ENCODE measurements at regions not wholly inside any gene's neighbourhood (a gene's known extent, or its start where the extent isn't known, plus 50 kb on each side); places are given as distances from the start of the nearest gene placed in this dataset.

DNA sequence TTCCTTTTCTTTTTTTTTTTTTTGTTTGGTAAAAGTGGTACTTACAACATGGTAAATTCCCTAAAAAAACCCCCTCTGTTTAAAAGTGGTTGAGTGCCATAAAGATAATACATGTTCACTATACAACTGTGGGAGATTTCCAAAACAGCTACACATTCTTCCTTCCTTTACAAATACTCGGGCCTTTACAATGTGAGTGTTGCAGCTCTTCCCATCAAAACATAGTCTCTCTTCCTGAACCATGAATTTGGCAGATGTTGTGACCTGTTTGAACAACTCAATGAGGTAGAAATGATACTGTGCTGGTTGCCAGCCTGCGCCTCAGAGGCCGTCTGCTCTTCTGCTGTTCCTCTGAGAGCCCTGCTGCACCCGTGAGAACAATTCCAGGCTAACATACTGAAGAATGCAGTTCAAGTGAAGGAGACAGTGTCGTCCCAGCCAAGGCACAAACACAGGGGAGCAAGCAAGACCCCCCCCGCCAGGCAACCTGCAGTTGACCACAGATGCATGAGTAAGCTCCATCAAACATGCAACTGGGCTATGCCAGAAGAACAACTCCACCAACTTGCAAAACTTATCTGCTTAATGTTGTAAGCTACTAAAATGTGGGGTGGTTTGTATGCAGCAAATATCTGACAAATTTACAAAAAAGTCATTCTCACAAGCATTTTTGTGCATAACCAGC is 645.0 kb downstream of the PCDH7 start:
- DNase-seq (ENCODE audit: low read depth in 2 of 2): no peak

DNA sequence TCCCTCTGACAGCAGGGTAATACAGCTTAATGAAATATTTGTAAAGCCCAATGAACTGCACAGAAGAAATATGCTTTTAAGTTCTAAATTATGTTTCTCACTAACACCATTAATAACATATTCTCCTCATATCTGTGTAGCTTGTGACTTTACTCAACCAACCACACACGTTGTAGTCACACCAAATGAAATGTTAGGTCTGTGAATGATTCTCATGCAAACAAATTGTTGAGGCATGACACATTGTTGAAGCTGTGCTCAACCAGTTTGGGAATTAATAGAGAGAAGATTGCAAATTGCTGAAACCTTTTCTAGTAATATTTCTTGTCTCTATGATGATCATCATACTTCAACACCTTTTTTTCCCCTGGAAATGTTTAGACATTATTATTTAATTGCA is 645.9 kb downstream of the PCDH7 start:
- DNase-seq (ENCODE audit: low read depth in 2 of 2): peak; percentile 20 to 28

DNA sequence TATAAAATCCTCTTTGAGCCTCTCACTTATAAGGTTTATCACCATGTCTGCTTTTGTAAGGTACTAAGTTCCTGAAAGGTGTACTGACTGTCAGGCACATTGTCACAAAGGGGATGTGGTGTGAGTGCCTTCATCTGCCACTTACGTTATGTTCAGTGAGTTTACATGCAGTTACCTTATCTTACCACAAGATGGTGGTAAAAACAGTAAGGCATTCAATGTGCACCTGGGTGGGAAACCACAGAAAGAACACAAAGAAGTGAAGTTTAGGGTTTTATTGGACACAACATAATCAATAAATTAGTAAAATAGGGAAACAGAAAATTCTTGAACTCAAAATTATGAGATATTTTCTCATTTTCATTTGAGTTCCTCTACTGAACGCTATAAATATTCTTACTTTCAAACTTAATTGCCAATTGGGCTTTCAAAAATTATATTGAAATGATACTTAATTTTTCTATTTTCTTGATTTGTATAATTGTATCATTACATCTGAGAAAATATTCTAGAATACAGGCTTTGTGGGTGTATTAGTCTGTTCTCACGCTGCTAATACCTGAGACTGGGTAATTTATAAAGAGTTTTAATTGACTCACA is 650.8 kb downstream of the PCDH7 start:
- DNase-seq (ENCODE audit: low read depth in 2 of 2): no peak

DNA sequence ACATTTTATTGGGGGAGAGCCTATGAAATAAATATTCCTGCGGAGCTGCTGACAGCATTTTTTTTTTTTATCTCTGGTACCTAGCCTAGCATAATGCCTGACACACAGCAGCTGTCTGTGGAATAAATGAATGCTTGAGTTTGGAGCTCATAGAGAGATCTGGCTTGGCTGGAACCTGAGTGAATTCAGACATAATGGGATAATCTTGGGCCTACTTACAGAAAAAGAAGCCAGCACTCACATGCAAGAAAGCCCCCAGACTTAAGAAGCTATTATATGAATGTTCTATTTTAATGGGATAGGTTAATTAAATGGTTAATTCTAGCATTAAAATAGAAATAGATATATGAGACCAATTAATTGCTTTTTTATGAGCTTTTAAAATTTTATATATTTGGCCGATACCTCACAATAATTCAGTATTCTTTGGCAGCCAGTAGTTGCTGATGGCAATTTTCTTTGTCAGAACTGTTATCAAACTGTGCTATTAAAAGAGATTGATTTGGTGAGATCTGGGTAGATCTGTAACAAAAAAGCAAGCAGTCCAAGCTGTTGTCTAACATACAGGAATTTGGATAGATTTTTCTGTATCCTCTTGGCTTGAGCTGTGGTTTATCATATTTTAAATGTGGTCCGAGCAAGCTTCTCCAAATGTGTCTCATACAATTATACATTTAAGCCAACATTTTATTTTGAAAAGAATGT is 654.2 kb downstream of the PCDH7 start:
- no peak for DNase-seq (ENCODE audit: low read depth in 2 of 2)

DNA sequence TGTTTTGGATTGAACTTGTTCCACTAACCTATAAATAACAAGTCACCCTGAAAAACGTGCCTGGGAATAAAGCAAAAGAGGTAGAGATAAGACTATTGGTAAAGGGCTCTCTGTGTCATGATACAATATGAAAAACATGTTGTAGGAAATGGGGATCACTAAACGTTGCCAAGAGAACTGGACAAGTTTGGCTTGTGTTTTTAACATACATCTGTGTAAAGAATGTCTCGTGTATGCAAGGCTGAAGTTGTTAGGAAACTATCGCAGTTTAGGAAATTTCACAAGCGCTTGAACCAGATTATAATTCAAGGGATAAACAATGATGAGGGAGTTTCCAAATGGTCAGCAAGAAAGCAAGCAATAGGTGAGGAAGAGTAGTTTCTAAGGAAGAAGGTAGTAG is 655.8 kb downstream of the PCDH7 start:
- DNase-seq (ENCODE audit: low read depth in 2 of 2): no peak

DNA sequence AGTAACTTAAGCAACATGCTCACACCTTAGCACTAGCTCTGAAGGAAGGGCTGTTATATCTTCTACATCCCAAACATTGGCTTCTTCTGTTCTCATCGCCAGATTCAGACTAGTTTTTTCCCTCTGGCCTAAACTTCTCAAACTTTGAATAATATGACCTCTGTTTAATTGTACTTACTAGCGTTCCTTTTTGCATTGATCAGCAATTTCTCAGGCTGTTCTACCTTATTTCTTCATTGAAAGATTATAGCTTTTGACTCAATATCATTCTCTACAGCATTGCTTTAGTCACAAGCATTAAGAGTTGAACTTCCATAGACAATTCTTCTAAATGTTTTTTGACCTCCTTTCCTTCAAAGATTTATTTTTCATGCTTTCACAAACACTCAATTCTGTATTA is 659.2 kb downstream of the PCDH7 start:
- no peak for DNase-seq (ENCODE audit: low read depth in 2 of 2)

DNA sequence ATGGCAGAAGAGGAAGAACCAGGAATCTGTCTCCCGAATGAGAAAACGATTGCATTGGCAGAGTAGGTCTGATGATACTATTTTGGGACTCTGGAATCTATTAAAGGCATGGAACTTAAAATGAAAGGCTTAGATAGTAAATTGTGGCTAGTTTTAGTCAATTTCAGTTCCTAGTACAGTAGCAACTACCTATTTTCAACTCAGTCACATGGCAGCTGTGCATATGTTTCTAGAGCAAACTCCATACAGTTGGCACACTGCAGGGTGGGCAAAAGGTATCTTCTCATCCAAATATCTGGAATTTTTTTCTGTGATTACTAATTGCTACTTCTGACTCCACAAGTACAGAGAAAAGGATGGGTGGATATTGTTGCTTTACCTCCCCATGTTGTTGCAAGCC is 663.6 kb downstream of the PCDH7 start:
- DNase-seq (ENCODE audit: low read depth in 2 of 2): no peak

DNA sequence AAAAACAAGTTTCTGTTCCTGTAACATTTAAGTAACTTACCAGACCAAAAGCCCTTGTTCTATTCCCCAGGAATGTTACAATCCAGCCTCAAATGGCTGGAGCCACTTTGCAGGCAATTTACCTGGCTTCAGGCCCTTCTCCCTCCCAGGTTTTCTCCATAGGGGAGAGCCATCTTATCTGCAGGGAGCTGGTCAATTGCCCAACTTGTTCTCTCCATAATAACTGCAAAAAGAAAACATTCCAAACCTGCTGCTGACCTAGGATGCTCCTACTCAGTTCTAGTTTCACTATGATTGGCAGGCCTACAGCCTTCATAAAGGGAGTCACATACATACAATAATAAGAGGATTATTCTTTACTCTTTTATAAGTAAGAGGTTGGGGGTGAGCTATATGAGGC is 670.7 kb downstream of the PCDH7 start:
- no peak for DNase-seq (ENCODE audit: low read depth in 2 of 2)

DNA sequence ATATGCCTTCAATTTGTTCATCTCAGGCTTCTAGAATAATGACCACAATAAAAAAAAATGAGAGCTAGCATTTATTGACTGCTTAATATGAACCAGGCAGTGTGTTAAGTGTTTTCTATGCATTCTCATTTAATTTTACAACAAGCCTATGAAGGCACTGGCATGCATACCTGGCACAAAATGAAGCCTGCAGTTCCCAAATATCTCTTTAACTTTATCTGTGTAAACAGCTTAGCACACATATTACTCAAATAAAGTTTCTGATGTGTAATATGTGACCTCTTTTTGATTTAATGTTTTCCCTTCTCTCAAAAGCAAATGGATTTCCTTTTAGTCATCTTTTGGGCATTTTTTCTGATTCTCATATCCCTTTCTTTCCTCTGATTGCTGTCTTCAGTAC is 671.8 kb downstream of the PCDH7 start:
- DNase-seq (ENCODE audit: low read depth in 2 of 2): no peak

DNA sequence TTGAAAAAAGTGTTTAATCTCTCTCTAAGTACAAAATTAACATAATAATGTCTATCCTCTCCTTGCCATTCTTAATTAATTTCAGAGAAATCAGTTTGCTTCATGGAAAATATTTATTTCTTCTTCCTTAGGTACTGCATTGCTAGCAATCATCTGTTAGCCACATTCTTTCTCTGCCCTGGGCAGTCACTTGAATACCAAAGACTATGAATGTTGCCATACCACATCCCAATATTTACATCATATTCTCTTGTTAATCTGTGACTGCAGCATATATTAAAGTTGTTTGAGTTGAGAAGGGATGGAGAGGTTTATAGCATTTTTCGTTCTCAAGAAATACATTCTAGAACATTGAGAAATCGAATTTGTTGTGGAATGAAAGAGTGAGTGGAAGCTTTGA is 672.8 kb downstream of the PCDH7 start:
- DNase-seq (ENCODE audit: low read depth in 2 of 2): no peak

DNA sequence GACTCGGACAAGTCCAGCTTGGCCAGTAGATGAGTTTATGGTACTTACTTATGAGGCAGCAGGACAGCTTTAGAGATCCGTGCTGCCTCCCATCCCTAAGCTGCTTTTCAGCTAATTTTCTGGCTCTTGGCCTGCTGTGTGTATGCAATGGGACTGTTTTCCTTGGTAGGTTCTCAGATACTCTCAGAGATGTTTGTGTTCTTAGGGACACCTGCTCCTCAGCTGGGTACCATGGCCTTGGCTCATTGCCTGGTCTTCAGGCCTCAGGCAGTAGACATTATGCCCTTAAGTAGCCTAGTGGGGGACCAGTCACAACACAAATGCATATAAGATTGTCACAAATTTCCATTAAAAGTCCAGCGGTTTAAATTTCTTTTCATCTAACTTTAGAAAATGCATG is 688.0 kb downstream of the PCDH7 start:
- no peak for DNase-seq (ENCODE audit: low read depth in 2 of 2)

DNA sequence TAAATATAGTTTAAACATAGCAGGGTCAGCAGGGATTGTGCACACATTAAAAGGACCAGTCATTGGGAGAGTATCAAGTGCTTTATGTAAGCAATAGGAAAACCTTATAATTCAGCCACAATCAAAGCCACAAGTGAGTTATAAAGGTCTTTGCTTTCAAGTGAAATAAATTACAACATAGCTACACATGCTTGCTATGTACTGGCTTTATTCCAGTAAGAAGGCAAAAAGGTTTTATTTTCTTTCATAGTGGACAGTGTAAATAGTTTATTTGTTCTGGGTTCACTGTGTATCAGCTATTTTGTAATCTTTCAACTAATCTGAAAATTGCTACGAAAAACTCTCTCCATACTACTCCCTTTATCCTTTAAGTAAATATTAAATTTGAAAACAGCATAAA is 691.4 kb downstream of the PCDH7 start:
- no peak for DNase-seq (ENCODE audit: low read depth in 2 of 2)

DNA sequence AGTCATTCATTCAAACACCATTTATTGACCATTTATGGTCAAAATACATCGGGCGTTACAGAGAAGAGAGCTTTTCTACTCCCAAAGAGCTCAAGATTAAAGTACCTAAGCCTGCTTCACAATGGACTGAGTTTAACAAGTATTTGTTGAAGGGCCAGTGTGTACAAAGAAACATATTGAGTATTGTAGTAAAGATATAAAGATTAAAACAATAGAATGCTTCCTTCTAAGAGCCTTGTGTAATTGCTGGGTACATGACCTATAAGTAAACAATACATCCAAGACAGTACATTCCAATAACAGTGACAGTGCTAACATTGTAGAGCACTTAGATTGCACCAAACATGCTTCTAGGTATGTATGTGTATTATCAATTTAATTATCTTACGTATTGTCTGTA is 695.5 kb downstream of the PCDH7 start:
- DNase-seq (ENCODE audit: low read depth in 2 of 2): no peak

DNA sequence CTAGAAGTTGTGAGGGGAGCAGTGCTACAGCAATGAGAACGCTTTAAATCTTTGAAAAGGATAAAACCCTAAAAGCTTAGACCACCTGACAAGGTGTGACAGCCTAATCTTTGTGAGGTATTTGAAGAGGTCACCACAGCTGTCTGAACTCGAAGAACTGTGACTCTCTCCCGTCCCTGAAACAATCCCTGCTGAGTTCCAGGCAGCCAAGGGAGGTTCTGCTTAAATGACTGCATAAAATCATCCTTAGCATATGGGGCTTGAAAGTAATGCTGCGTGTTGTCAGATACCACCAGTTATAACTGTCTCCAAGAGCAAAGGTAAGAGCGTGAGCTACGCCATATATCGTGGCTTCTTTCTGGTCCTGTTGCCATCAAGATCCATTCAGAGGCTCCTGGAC is 696.3 kb downstream of the PCDH7 start:
- DNase-seq (ENCODE audit: low read depth in 2 of 2): no peak

DNA sequence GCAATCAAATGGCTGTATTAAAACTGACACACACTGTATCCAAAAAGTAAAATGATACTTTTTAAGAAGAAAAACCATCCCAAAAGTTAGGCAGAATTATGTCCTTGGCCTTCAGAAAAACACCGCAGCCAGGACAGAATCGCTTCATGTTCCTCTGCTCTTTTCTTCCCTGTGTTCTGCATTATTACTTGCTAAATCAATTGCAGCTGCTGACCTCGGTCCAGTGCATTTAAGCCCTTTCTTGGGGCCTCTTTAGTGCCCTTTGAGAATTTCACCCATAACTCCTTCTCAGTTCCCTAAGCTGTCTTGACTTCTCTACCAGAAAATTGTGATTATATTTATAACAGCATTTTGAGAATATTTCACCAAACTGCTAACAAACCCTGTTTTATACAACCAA is 696.9 kb downstream of the PCDH7 start:
- no peak for DNase-seq (ENCODE audit: low read depth in 2 of 2)

DNA sequence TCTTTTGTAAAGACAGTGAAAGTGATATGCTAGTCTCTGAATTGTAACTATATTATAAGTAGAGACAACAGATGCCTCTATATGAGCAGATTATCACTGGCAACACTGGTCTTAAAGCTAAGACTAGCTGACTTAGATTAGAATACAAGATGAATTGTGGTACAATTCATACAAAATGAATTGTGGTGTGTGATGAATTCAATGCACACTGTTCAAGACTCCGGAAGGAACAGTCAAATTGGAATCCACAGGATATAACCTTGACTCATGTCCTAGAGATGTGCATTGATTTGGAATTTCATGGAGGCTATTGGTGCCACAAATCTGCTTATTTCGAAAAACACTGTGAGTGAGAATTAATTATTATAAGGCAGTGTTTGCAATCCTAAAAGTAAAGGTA is 701.8 kb downstream of the PCDH7 start:
- no peak for DNase-seq (ENCODE audit: low read depth in 2 of 2)

DNA sequence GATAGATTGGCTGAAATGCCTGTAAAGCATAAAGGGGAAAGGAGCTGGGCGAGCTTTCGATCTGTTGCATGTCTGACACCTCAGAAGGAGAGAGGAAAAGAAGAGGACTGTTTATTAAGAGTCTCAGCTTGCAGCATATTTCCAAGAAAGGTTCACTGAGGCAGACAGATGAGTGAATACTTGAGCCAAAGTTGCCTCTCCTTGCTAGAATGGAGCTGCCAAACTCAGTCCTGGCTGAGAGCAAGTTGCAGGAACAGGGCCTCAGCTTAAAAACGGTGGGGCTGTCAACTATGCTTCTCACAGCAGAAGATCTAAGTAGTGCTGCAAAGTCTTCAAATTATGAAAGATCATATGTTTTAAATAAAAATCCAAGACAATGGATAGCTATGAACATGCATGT is 707.5 kb downstream of the PCDH7 start:
- no peak for DNase-seq (ENCODE audit: low read depth in 2 of 2)

DNA sequence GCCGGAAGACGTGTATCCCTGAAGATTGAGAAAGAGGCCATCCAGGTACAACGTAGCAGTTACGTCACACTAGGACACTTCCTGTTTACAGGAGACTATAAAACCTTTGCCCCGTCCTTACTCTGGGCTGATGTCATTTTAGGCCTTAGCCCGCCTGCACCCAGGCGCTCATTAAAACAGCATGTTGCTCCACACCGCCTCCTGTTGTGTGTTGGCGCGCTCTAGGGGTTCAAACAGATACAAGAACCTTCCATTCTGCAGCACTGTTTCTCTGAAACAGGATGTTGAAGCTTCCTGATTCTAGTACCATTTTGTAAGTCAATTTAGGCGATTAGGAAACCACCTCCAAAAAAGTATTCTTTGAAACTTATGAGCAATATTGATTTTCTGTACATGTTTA is 722.1 kb downstream of the PCDH7 start:
- DNase-seq (ENCODE audit: low read depth in 2 of 2): no peak

DNA sequence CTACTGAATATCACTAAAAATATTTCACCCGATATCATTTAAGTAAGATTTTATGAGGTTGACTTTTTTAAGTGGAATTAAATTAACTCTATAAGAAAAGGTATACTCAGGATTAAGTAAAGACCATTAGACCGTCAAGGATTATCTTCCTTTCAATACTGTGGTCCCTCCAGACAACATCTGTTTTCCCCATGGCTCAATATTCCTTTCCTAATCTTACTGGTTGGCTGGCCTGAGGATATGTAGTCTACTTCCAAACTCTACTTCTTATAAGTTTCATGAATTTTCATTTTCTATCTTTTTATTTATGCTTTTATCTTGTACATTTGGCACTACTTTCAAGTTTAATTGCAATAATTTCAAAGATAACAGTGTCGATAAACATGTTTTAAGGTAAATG is 725.4 kb downstream of the PCDH7 start:
- no peak for DNase-seq (ENCODE audit: low read depth in 2 of 2)

DNA sequence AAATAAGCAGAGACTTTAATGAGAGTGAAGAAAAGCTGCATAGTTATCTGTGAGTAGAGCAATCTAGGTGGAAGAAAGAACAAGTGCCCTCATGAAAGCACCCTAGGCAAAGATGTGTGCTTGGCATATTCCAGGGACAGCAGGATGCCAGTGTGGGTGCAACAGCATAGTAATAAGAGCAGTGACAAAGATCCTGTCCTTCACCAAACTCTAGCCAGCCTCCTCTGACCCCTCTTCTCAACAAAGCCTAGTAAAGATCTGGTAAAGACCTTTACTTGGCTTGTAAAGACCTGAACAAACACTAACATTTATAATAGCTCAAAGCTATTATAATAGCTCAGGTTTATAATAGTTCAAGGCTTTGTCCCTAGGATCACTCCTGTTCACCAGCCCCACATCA is 735.4 kb downstream of the PCDH7 start:
- DNase-seq (ENCODE audit: low read depth in 2 of 2): no peak

DNA sequence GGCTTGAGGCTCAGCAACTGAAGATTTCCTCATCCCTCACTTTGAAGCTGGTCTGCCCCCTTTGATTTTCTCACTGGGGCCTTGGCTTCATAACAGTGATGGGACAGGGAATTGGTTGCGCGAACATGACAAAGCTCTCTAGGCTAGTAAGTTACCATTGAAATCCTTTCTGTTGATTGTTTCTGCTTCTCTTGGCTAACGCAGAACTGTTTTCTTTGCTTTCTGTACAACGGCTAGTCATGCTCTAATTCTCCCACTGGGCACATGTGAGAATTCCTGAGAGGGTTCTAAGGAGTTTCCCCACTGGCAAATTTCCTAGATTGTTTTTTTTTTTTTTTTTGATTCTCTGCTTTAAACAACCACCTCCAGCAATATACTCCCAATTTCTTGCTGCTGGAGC is 738.6 kb downstream of the PCDH7 start:
- DNase-seq (ENCODE audit: low read depth in 2 of 2): peak in 1 of 2 experiments; percentile 3

DNA sequence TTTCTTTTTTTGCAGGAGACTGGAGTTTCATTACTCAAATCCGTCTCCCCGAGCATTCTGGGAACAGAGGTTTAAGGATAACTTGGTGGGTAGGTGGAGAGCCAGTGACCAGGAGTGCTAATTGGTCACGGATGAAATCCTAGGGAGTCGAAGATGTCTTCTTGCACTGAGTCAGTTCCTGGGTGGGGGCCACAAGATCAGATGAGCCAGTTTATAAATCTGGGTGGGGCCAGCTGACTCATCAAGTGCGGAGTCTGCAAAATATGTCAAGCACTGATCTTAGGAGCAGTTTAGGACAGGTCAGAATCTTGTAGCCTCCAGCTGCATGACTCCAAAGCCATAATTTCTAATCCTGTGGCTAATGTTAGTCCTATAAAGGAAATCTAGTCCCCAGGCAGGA is 741.3 kb downstream of the PCDH7 start:
- DNase-seq (ENCODE audit: low read depth in 2 of 2): no peak

DNA sequence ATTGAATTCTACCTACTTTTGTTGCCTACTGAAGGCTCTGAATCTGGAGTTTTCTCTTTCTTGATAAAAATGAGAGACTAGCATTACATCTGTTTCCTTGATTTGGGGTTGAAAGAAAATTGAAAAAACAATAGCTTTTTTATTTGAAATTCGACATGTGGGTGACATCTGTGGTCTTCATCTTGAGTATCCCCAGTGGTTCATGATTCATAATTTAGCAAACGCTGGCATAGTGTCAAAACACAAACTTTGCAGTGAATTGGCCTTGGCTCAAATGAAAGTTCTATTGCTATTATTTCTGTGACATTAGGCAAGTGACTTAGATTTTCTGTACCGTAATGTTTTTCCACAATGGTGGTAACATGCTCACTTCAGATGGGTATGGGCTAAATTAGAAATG is 747.6 kb downstream of the PCDH7 start:
- DNase-seq (ENCODE audit: low read depth in 2 of 2): peak in 1 of 2 experiments; percentile 3

Data from fibroblast of skin of left biceps (primary cell).